OCI-LY3 (cell line): ENCODE measurements at regions not wholly inside any gene's neighbourhood (a gene's known extent, or its start where the extent isn't known, plus 50 kb on each side); places are given as distances from the start of the nearest gene placed in this dataset.
"Not testable (repeated sequence)": the region's sequence is repeated elsewhere in the genome, so short reads cannot be mapped to it uniquely, and the experiment has no call there.

Experiments
- H2AFZ ChIP-seq: fragments of 200-600, 300-600 bp; shearing (Covaris generic); 2 replicates; pipeline ENCODE4 v1.6.0; 2014; ENCODE audit warnings: antibody characterized with exemption, low read depth, low read length
- H3K27ac ChIP-seq: fragments of 200-600, 300-600 bp; sonication (generic); 2 replicates; pipeline ENCODE4 v1.5.1; 2014; ENCODE audit warnings: mild to moderate bottlenecking, low read length, moderate library complexity, mixed read lengths
- H3K27me3 ChIP-seq: fragments of 200-600, 300-600 bp; sonication (generic); 2 replicates; pipeline ENCODE4 v1.6.1; 2014; ENCODE audit warnings: low read depth, low read length, mixed read lengths
- H3K36me3 ChIP-seq: fragments of 200-600, 300-600 bp; sonication (generic); replicated peaks from 2 replicates; pipeline ENCODE3; 2014; ENCODE audit warnings: low read depth, low read length, mixed read lengths
- H3K4me1 ChIP-seq: fragments of 300-600, 200-600 bp; sonication (generic); 2 replicates; pipeline ENCODE4 v1.6.1; 2014; ENCODE audit warnings: low read length, mixed read lengths
- H3K4me2 ChIP-seq: fragments of 200-600, 300-600 bp; sonication (generic); 2 replicates; pipeline ENCODE4 v1.6.1; 2014; ENCODE audit warnings: low read length, mixed read lengths
- H3K4me3 ChIP-seq: fragments of 300-600, 200-600 bp; sonication (generic); 2 replicates; pipeline ENCODE4 v1.5.1; 2014; ENCODE audit warnings: antibody characterized with exemption, mild to moderate bottlenecking, low read length, moderate library complexity
- H3K79me2 ChIP-seq: fragments of 300-600, 200-600 bp; shearing (Covaris generic); 2 replicates; pipeline ENCODE4 v1.6.1; 2014; ENCODE audit warnings: mild to moderate bottlenecking, low read length, mixed read lengths
- H3K9ac ChIP-seq: fragments of 300-600, 200-600 bp; shearing (Covaris generic); 2 replicates; pipeline ENCODE4 v1.6.0; 2014; ENCODE audit warnings: mild to moderate bottlenecking, low read length, moderate library complexity
- H3K9me3 ChIP-seq: fragments of 200-600, 300-600 bp; shearing (Covaris generic); 2 replicates; pipeline ENCODE4 v1.6.1; 2014; ENCODE audit warnings: low read length, mixed read lengths; ENCODE audit not compliant: insufficient read depth
- H4K20me1 ChIP-seq: fragments of 200-600, 300-600 bp; sonication (generic); 2 replicates; pipeline ENCODE4 v1.6.1; 2016; ENCODE audit warnings: low read length, mixed read lengths; ENCODE audit not compliant: insufficient read depth
- CTCF ChIP-seq: fragments of 200-600, 300-600 bp; sonication (generic); IDR thresholded peaks from 2 replicates; pipeline ENCODE4 v1.5.1; 2014; ENCODE audit warnings: antibody characterized with exemption, low read length, low read depth
- EZH2phosphoT487 ChIP-seq: fragments of 200-600 bp; shearing (Covaris generic); IDR thresholded peaks from 2 replicates; pipeline ENCODE4 v1.6.1; 2018; ENCODE audit warnings: antibody characterized with exemption, mixed run types, low read depth

GRCh38 chr2:180882959-180883358 is 97.4 kb upstream of the UBE2E3 start:
- Histone ChIP-seq H3K36me3 (no peaks in the 10 kb centered on the region), H3K4me1 (no peaks in the 10 kb centered on the region), H2AFZ (no peak overlapping the region), H3K9ac (no peak overlapping the region), H3K4me2 (no peak overlapping the region), H3K27ac (no peak overlapping the region), H3K4me3 (no peak overlapping the region), H3K79me2 (no peaks in the 10 kb centered on the region), H3K27me3 (no peaks in the 10 kb centered on the region), H3K9me3 (peaks cover 4% of the 10 kb centered on the region; the same call in 1 of the 2 replicates), H4K20me1 (no peaks in the 10 kb centered on the region)
- no peak for TF ChIP-seq CTCF
- no peak for TF ChIP-seq EZH2phosphoT487

GRCh38 chr2:180876506-180876905 is 103.9 kb upstream of the UBE2E3 start:
- Histone ChIP-seq H3K4me3 (no peak overlapping the region), H3K36me3 (no peaks in the 10 kb centered on the region), H3K27me3 (no peaks in the 10 kb centered on the region), H3K4me2 (no peak overlapping the region), H3K9ac (no peak overlapping the region), H3K4me1 (no peaks in the 10 kb centered on the region), H3K79me2 (no peaks in the 10 kb centered on the region), H4K20me1 (no peaks in the 10 kb centered on the region), H3K27ac (no peak overlapping the region), H2AFZ (no peak overlapping the region), H3K9me3 (no peaks in the 10 kb centered on the region)
- TF ChIP-seq CTCF: no peak
- TF ChIP-seq EZH2phosphoT487: no peak

- Histone ChIP-seq H3K4me2 (no peak overlapping the region), H3K9me3 (no peaks in the 10 kb centered on the region), H3K27me3 (no peaks in the 10 kb centered on the region), H3K36me3 (no peaks in the 10 kb centered on the region), H3K79me2 (no peaks in the 10 kb centered on the region), H2AFZ (no peak overlapping the region), H3K9ac (no peak overlapping the region), H3K4me3 (no peak overlapping the region), H3K4me1 (no peaks in the 10 kb centered on the region), H3K27ac (no peak overlapping the region), H4K20me1 (no peaks in the 10 kb centered on the region)
- TF ChIP-seq EZH2phosphoT487 (no peak), CTCF (no peak)
These were observed 107.2 kb upstream of the UBE2E3 start for GRCh38 chr2:180873219-180873618.

GRCh38 chr2:180872781-180873180 is 107.6 kb upstream of the UBE2E3 start:
- not testable (repeated sequence) for H3K4me2 ChIP-seq, H3K4me3 ChIP-seq, H3K9me3 ChIP-seq, H3K79me2 ChIP-seq, H3K27ac ChIP-seq, H3K27me3 ChIP-seq, H4K20me1 ChIP-seq, H3K36me3 ChIP-seq, H2AFZ ChIP-seq, H3K9ac ChIP-seq, H3K4me1 ChIP-seq

- no peaks in the 10 kb centered on the region for H3K36me3 ChIP-seq
- no peak overlapping the region for H3K4me2 ChIP-seq
- no peak overlapping the region for H3K4me3 ChIP-seq
These were observed 108.2 kb upstream of the UBE2E3 start for GRCh38 chr2:180872255-180872654.

More at GRCh38 chr2:180872255-180872654, 108.2 kb upstream of the UBE2E3 start:
- no peak overlapping the region for H2AFZ ChIP-seq
- no peaks in the 10 kb centered on the region for H3K27me3 ChIP-seq
- H3K9ac ChIP-seq: no peak overlapping the region
- H3K4me1 ChIP-seq: no peaks in the 10 kb centered on the region
- no peaks in the 10 kb centered on the region for H3K9me3 ChIP-seq
- no peak for TF ChIP-seq EZH2phosphoT487
- TF ChIP-seq CTCF: no peak
- no peak overlapping the region for H3K27ac ChIP-seq
- no peaks in the 10 kb centered on the region for H4K20me1 ChIP-seq
- H3K79me2 ChIP-seq: no peaks in the 10 kb centered on the region
